Activated B cell treated with CpG ODN at 0.5 μM for 24 hours (primary cell): ENCODE measurements at regions not wholly inside any gene's neighbourhood (a gene's known extent, or its start where the extent isn't known, plus 50 kb on each side); places are given as distances from the start of the nearest gene placed in this dataset.

Source experiments
- ATAC-seq: fragments of 200-7000 bp; cut with Tn5 transposase; one replicate; pipeline ENCODE4 v1.10.0; 2021; ENCODE audit warnings: low read depth, mild to moderate bottlenecking, moderate library complexity
- CTCF ChIA-PET: fragments of 350-600 bp; sonication (Branson Sonifier 250); formaldehyde crosslinking; loops from one replicate; lab custom pipeline; 2021; ENCODE audit warnings: antibody characterized with exemption; lab: Charles Lee
- POLR2A ChIA-PET: fragments of 350-600 bp; sonication (Branson Sonifier 250); formaldehyde crosslinking; loops from one replicate; lab custom pipeline; 2021; ENCODE audit warnings: antibody characterized with exemption; lab: Charles Lee
- DNase-seq: peaks from one replicate; pipeline ENCODE4 v3.0.0; 2022
- H3K27ac Mint-ChIP-seq: one replicate; pipeline ENCODE4 v1.8.0; 2020; ENCODE audit warnings: mixed read lengths
- H3K27me3 Mint-ChIP-seq: one replicate; pipeline ENCODE4 v1.8.0; 2021; ENCODE audit warnings: mixed read lengths
- H3K36me3 Mint-ChIP-seq: one replicate; pipeline ENCODE4 v1.8.0; 2021; ENCODE audit warnings: low read depth, mixed read lengths
- H3K4me1 Mint-ChIP-seq: one replicate; pipeline ENCODE4 v1.8.0; 2021; ENCODE audit warnings: mixed read lengths
- H3K4me3 Mint-ChIP-seq: one replicate; pipeline ENCODE4 v1.8.0; 2020; ENCODE audit warnings: mild to moderate bottlenecking, mixed read lengths
- H3K9me3 Mint-ChIP-seq: one replicate; pipeline ENCODE4 v1.8.0; 2020; ENCODE audit warnings: mixed read lengths
- intact Hi-C: fragments of 100-400 bp; cut with micrococcal nuclease; formaldehyde crosslinking; loops from one replicate; pipeline ENCODE4 v1.15.1; 2024
- TF ChIP-seq, protein P1 (sequence below): fragments of 200-600 bp; IDR thresholded peaks from one replicate; pipeline ENCODE4 v1.8.0; 2022; ENCODE audit warnings: antibody characterized with exemption, mild to moderate bottlenecking

DNA sequence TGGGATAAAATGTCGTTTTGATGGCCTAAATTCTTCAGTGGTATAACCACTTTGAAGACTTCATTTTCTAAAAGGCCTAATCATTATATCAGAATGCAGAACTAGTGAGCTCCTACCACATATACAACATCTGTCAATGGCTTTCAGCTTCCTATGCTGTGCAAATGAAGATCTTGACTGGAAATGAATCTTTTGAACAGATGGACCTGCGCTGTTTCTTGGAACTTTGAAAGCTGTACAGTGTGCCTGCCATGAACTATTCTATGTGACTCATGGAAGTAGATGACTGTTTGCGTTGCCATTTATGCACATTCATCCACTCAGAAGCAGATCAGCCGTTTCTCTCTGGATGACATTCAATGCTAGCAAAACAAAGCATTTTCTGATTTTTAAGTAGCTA is 542.2 kb upstream of the USP15 start:
- Mint-ChIP-seq H3K4me3 (no peak overlapping the region), H3K27me3 (no peaks in the 10 kb centered on the region), H3K36me3 (no peaks in the 10 kb centered on the region), H3K27ac (no peak overlapping the region), H3K4me1 (no peaks in the 10 kb centered on the region), H3K9me3 (peaks cover 4% of the 10 kb centered on the region)
- CTCF ChIA-PET = no interaction called here
- intact Hi-C loops = no loop called here
- DNase-seq (no peak), ATAC-seq (no peak)
- TF ChIP-seq, protein P1, sequence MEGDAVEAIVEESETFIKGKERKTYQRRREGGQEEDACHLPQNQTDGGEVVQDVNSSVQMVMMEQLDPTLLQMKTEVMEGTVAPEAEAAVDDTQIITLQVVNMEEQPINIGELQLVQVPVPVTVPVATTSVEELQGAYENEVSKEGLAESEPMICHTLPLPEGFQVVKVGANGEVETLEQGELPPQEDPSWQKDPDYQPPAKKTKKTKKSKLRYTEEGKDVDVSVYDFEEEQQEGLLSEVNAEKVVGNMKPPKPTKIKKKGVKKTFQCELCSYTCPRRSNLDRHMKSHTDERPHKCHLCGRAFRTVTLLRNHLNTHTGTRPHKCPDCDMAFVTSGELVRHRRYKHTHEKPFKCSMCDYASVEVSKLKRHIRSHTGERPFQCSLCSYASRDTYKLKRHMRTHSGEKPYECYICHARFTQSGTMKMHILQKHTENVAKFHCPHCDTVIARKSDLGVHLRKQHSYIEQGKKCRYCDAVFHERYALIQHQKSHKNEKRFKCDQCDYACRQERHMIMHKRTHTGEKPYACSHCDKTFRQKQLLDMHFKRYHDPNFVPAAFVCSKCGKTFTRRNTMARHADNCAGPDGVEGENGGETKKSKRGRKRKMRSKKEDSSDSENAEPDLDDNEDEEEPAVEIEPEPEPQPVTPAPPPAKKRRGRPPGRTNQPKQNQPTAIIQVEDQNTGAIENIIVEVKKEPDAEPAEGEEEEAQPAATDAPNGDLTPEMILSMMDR = no peak
- POLR2A ChIA-PET = no interaction called here

DNA sequence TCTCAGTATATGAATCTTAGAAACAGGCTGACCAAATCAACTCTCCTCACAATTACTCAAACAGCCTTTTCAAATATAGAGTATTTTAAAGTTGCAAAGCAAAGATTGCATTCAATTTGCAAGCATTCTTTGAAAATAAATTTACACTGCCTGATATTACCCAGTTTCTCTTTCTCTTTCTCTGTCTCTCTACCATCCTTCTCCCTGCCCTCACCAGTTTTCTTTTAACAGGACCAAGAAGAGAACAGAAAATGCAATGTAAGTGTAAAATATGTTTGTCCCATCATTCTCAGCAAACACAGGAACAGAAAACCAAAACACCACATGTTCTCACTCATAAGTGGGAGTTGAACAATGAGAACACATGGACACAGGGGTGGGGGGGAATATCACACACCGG is 520.3 kb upstream of the USP15 start:
- no peak for DNase-seq
- no peak overlapping the region for H3K4me3 Mint-ChIP-seq
- H3K9me3 Mint-ChIP-seq = no peaks in the 10 kb centered on the region
- ChIA-PET CTCF (no interaction called here), POLR2A (no interaction called here)
- no peak overlapping the region for H3K27ac Mint-ChIP-seq
- H3K36me3 Mint-ChIP-seq = no peaks in the 10 kb centered on the region
- no peak for ATAC-seq
- intact Hi-C loops = no loop called here
- H3K4me1 Mint-ChIP-seq = no peaks in the 10 kb centered on the region
- TF ChIP-seq, protein P1 = no peak
- H3K27me3 Mint-ChIP-seq = no peaks in the 10 kb centered on the region

DNA sequence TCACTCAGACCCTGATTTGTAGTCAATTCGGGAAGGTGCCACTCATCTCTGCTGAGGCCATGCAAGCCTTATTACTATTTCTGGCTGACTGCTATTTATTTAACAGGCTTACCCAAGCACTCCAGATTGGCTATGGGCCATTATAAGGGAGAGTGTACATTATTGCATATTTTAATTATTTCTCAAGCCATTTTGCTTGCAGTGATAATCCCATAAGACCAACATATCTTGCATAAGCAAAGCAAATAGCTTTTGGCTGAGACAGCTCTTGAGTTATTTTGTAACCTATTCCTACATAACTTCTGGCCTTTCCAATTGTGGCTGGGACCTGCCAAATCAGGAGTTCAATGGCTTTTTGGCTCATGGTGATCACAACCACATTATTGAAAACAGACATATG is 509.6 kb upstream of the USP15 start:
- intact Hi-C loops = no loop called here
- Mint-ChIP-seq H3K27ac (no peak overlapping the region), H3K27me3 (no peaks in the 10 kb centered on the region), H3K36me3 (no peaks in the 10 kb centered on the region), H3K4me3 (no peak overlapping the region), H3K9me3 (peaks cover 4% of the 10 kb centered on the region), H3K4me1 (no peaks in the 10 kb centered on the region)
- ChIA-PET POLR2A (no interaction called here), CTCF (no interaction called here)
- DNase-seq = no peak
- TF ChIP-seq, protein P1 = no peak
- no peak for ATAC-seq

DNA sequence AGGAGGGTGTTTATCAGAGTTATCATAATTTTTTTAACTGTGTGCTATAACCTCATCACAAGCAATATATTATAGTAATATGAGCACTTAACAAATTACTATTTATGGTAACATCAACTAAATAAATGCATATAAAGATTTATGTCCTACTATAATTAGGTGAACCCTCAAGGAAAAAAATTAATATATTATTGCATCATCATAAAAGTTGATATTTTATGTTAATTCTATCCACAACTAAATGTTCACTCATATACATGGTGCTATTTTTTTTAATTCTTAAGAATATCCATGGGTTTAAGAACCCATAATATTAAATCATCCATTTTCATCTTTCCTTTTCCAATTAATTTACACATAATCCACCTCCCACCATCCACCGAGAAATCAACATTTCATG is 506.0 kb upstream of the USP15 start:
- no peak for DNase-seq
- TF ChIP-seq, protein P1 = no peak
- intact Hi-C loops = no loop called here
- Mint-ChIP-seq H3K27ac (no peak overlapping the region), H3K27me3 (no peaks in the 10 kb centered on the region), H3K36me3 (no peaks in the 10 kb centered on the region), H3K9me3 (peaks cover 1% of the 10 kb centered on the region), H3K4me1 (no peaks in the 10 kb centered on the region), H3K4me3 (no peak overlapping the region)
- ChIA-PET POLR2A (no interaction called here), CTCF (no interaction called here)
- no peak for ATAC-seq

DNA sequence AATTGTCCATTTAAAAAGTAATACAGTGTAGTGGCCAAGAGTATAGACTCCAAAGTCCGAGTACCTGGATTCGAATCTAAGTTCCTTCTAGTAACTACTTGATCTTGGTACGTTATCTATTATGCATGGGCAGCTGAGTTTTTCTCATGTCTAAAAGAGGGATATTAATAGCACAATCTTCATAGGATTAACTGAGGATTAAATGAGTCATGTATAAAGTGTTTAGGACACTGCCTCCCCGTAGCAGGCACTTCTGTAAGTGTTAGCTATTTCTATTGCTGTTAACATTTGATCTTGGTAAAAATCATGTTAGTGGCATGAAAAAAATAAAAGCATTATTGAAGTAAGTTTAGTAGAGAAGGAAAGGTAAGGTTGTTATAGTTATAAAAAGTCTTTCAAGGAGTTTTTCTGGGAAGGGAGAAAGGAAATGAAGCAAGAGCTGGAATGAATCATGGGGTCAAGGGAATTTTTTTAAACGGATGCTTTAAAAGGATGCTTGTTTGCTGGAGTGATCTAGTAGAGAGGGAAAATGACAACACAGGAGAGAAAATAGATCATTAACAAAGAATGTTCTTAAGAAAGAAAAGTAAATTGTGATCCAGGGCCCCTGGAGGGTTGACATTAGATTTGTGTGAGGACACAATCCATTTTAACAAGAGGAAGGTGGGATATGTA is 502.2 kb upstream of the USP15 start:
- DNase-seq = no peak
- ATAC-seq = no peak
- no peak overlapping the region for H3K4me3 Mint-ChIP-seq
- TF ChIP-seq, protein P1 = no peak
- no peak overlapping the region for H3K27ac Mint-ChIP-seq
- intact Hi-C loops = no loop called here
- no peaks in the 10 kb centered on the region for H3K27me3 Mint-ChIP-seq
- peaks cover 1% of the 10 kb centered on the region for H3K9me3 Mint-ChIP-seq
- ChIA-PET POLR2A (no interaction called here), CTCF (no interaction called here)
- no peaks in the 10 kb centered on the region for H3K36me3 Mint-ChIP-seq
- H3K4me1 Mint-ChIP-seq = no peaks in the 10 kb centered on the region
